Hematopoietic multipotent progenitor cell treated with erythropoietin and hydrocortisone succinate and interleukin-3 and kit ligand, for 4 days (in vitro differentiated cells): ENCODE measurements at regions not wholly inside any gene's neighbourhood (a gene's known extent, or its start where the extent isn't known, plus 50 kb on each side); places are given as distances from the start of the nearest gene placed in this dataset.

ENCODE experiments used
- DNase-seq: peaks from one replicate; pipeline ENCODE4 v3.0.0-alpha.2; 2015

- DNase-seq, result no peak
These were observed 306.3 kb upstream of the ESRRG start for GRCh38 chr1:217029281-217030157.

GRCh38 chr1:217027403-217028080, 304.3 kb upstream of the ESRRG start:
- no peak for DNase-seq

DNA sequence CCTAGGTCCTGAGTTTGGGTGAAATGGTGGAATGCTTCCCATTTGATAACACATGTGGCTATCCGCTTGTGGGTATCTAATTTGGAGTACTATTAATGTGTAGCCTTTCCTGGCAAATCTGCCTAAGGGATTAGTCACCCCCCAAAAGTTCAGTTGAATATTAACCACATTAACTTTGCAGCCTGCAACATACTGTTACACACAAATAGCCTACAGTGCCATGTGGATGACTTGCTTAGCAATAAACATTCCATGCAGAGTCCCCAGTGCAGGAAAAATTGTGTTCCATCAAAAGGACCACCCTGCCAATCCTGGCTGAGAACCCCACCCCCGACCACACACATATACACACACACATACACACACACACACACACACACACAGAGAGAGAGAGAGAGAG, 303.3 kb upstream of the ESRRG start:
- no peak for DNase-seq

DNA sequence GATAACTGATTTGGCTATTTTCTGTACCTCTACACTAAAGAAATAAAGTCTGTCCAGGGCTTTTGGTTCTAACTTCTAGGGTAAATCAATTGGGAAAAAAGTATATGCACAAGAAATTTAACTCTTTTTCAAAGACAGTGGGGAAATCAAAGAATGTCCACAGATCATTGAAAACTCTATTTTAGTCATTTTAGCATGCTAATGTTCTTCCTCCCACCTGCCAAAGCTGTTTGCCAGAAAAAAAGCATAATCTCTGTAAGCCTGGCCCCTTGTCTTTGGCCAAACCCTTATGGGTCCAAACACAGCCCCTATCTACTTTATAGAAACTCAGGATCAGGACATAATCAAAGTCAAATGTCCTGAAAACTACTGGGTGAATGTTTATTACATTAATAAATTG, 302.2 kb upstream of the ESRRG start:
- DNase-seq, result no peak

GRCh38 chr1:217024911-217025310, 301.7 kb upstream of the ESRRG start:
- no peak for DNase-seq

GRCh38 chr1:217021956-217022355, 298.7 kb upstream of the ESRRG start:
- DNase-seq, result no peak

DNA sequence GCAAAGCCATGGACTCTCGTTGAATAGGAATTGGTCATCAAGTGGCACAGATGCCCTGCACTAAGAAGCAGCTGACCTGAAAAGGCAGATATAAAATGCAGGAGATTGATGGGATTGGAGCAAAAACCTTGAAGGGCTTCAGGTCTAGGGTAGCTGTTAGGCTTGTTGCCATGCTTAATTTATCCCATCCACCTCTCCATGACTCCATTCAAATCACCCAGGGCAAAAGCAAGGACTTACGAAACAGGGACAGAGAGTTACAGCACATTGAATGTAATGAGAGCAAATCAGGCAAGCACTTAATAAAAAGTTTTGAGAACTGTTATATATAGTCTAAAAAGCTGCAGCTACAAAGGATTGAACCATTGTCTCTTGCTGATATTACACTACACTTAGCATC, 298.2 kb upstream of the ESRRG start:
- DNase-seq, result no peak

DNA sequence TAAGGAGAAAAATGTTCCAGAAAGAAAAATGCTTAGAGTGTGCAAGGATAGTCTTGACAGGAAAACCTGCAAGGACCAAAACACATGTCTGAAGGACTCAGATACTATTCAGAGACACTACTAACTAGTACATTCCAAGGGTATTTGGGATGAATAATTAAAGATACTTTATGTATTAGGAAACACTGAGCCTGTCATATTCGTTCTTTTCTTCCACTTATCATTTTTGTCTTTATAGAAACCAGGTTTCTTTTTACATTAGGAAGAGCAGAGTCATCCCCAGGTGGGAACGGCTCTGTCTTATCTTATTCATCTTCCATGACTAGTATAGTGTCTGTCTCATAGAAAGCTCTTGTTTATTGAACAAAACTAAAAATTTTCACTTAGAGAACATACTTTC, 296.2 kb upstream of the ESRRG start:
- no peak for DNase-seq

DNA sequence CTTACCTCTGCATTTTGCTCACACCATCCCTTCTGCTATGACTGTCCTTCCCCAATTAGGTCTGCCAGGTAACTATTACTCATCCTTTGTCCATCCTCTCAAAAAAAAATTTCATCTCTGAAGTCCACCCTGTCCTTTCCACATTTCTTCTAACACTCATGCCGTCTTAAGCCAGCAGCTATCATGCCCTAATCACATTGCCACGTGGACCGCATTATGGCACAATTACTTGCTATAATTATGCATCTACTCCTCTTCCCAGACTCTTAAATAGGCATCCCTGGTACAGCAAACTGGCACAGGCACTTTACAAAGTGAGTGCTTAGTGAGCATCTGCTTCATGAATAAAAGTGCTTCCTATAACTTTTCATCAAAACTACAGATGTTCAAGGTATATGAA, 295.4 kb upstream of the ESRRG start:
- no peak for DNase-seq

GRCh38 chr1:217017165-217017564, 293.9 kb upstream of the ESRRG start:
- DNase-seq, result no peak

GRCh38 chr1:217014066-217014465, 290.8 kb upstream of the ESRRG start:
- no peak for DNase-seq

DNA sequence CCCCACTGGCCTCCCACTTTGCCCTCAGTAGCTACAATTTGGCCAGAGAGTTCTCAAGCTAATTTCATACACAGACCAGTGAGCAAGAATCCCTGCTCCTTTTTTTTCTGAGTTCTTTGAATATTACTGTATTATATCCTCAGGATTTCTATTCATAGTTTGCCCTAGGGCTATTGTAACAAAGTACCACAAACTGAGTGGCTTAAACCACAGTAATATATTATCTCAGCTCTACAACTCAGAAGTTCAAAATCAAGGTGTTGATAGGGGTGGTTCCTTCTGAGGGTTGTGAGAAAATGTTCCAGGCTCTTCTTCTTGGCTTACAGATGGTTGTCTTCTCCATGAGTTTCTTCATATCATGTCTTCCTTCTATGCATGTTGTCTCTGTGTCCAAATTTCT, 289.4 kb upstream of the ESRRG start:
- DNase-seq, result no peak

DNA sequence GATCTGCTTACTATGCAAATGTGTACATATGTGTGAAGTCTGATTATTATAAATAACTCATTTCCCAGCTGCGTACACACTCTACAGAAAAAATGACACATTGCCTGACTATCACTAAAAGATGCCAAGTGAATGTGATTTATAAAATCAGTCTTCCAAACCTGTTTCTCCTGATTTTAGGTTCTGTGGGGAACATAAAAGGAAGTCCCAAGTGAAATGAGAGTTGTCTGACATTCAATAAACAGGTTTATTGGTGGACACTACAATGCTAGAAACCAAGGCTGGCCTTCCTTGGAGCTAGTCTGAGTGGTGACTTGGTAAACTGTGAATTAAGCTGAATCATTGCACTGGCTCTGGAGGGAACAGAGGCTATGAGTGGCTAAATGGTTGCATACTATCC, 287.9 kb upstream of the ESRRG start:
- no peak for DNase-seq

GRCh38 chr1:217010253-217010652, 287.0 kb upstream of the ESRRG start:
- no peak for DNase-seq

GRCh38 chr1:217009376-217009775, 286.1 kb upstream of the ESRRG start:
- DNase-seq, result no peak

GRCh38 chr1:217004776-217005436, 281.7 kb upstream of the ESRRG start:
- no peak for DNase-seq

- DNase-seq, result no peak
These were observed 280.1 kb upstream of the ESRRG start for GRCh38 chr1:217003355-217003754.

DNA sequence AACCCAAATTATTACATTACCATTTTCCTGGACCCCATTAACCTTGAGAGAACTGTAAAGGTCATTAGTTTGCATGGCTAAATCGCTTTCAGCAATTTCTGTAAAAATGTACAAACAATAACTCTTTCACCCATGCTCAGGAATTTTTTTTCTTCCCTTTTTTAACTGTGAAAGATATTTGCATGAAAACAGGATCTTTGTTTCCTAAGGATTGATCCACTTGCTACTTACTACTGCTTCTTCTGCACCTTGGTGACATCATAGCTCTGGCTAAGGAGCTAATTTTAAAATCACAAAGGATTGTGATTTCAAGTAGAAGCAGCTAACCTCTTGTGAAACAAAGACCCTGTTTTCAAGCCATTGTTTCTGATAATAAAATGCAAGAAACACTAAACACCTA, 274.6 kb upstream of the ESRRG start:
- DNase-seq, result no peak

DNA sequence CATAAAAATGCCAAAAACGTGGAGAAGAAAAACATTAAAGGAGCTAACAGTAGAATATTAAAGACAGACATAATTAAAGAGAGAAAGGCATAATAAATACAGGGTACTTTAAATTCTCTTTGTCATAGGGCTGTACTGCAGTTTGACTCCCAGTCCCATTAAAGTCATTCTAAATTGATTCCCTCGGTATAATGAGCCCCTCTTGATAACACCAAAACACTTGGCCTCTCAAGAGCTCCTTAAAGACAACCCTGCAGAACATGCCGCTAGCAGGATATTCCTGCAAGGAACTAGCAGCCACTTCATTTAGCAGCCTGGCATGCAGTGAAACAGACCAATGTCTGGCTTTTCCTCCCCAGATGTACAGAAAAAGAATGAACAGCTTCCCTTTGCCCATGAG, 273.8 kb upstream of the ESRRG start:
- no peak for DNase-seq

GRCh38 chr1:216984536-216984935, 261.3 kb upstream of the ESRRG start:
- no peak for DNase-seq

DNA sequence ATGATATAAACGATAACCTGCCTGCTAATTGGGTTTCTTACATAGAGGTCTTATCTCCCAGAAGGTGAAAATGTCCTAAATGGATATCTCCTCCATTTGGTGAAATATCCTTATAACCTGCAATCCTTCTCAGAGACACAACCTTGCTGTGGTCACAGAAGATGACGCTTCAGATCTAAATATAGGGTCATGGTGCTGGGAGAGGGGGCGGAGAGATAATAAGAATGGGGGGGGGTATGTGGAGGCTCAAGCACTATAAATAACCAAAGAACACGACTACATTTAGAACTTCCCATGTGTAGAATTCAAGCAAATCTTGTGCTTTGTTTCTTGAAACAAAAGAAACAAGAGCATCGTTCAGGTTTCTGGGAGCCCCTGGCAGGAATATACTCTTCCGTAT, 260.6 kb upstream of the ESRRG start:
- no peak for DNase-seq

- no peak for DNase-seq
These were observed 238.3 kb upstream of the ESRRG start for GRCh38 chr1:216961516-216961915.

- no peak for DNase-seq
These were observed 237.5 kb upstream of the ESRRG start for GRCh38 chr1:216960716-216961115.

GRCh38 chr1:216958569-216958968, 235.3 kb upstream of the ESRRG start:
- no peak for DNase-seq
